GM12872 (cell line): ENCODE measurements at regions not wholly inside any gene's neighbourhood (a gene's known extent, or its start where the extent isn't known, plus 50 kb on each side); places are given as distances from the start of the nearest gene placed in this dataset.

ENCODE experiments used
- TF ChIP-seq, protein P1 (sequence below): IDR thresholded peaks from 3 replicates; pipeline ENCODE4 v1.5.1; 2011; ENCODE audit warnings: low read depth, mild to moderate bottlenecking, low read length, moderate library complexity; ENCODE audit not compliant: insufficient read depth

GRCh38 chr1:219733511-219734174 lies 120.7 kb upstream of the ZC3H11B start:
- TF ChIP-seq, protein P1, sequence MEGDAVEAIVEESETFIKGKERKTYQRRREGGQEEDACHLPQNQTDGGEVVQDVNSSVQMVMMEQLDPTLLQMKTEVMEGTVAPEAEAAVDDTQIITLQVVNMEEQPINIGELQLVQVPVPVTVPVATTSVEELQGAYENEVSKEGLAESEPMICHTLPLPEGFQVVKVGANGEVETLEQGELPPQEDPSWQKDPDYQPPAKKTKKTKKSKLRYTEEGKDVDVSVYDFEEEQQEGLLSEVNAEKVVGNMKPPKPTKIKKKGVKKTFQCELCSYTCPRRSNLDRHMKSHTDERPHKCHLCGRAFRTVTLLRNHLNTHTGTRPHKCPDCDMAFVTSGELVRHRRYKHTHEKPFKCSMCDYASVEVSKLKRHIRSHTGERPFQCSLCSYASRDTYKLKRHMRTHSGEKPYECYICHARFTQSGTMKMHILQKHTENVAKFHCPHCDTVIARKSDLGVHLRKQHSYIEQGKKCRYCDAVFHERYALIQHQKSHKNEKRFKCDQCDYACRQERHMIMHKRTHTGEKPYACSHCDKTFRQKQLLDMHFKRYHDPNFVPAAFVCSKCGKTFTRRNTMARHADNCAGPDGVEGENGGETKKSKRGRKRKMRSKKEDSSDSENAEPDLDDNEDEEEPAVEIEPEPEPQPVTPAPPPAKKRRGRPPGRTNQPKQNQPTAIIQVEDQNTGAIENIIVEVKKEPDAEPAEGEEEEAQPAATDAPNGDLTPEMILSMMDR = no peak

GRCh38 chr1:219732814-219733491 lies 120.0 kb upstream of the ZC3H11B start:
- TF ChIP-seq, protein P1 = no peak

- TF ChIP-seq, protein P1 = no peak
Measured at GRCh38 chr1:219731771-219732170, 118.9 kb upstream of the ZC3H11B start.

- TF ChIP-seq, protein P1 = no peak
Measured at GRCh38 chr1:219726480-219727272, 113.8 kb upstream of the ZC3H11B start.

DNA sequence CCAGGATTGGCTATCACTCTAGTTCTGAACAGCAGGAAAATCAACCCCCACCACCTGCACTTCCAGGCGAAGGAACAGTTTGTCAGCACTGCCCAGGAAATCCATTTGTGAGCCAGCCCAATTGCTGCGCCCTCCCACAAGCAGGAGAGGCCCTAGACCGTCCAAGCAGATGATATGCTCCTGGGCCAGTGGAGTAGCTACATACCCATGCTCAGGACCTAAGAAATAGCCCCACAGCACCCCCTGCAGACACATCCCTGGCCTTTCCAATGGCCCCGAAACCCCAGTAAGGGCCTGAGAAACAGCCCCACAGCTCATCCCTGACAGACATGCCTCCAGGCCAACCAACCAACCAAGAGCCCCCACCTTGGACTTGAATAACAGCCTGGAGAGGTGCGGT lies 111.5 kb upstream of the ZC3H11B start:
- TF ChIP-seq, protein P1 = no peak

DNA sequence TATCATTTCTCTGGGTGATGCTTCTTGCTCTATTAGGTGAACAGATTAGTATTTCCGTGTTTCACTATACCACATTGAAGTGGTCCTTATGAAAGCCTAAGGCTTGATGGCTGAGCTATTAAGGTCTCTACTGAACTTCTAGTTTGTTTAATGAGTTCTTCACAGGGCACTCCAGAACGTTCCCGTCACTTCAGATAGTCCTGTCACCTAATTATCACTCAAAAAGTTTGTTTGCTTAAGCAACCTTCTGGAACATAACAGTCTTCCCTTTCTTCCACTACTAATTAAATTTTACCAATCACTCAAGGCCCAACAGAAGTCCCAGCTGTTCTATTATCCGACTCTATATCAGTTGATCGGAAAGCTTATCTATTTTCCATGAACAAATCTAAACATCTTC lies 104.6 kb upstream of the ZC3H11B start:
- TF ChIP-seq, protein P1 = no peak

- TF ChIP-seq, protein P1 = no peak
Measured at GRCh38 chr1:219716611-219717114, 103.8 kb upstream of the ZC3H11B start.
